Colonic mucosa (tissue), 4 donors: ENCODE measurements at regions not wholly inside any gene's neighbourhood (a gene's known extent, or its start where the extent isn't known, plus 50 kb on each side); places are given as distances from the start of the nearest gene placed in this dataset.

Source experiments
- DNase-seq: peaks from one replicate; pipeline ENCODE4 v3.0.0-alpha.2; 2020
- H3K27ac ChIP-seq: fragments of 200-600 bp; one replicate; pipeline ENCODE4 v1.8.0; 2021
- H3K27me3 ChIP-seq: fragments of 200-600 bp; one replicate; pipeline ENCODE4 v1.8.0; 2021
- H3K36me3 ChIP-seq: fragments of 200-600 bp; one replicate; pipeline ENCODE4 v1.8.0; 2021
- H3K4me1 ChIP-seq: fragments of 200-600 bp; one replicate; pipeline ENCODE4 v1.8.0; 2021; ENCODE audit warnings: mild to moderate bottlenecking
- H3K4me3 ChIP-seq: fragments of 200-600 bp; one replicate; pipeline ENCODE4 v1.8.0; 2021
- H3K9ac ChIP-seq, 2 donors: one replicate each; pipeline ENCODE4 v1.7.0; 2013; ENCODE audit warnings: control low read depth in 2 of 2, low read depth in 2 of 2, low read length in 2 of 2
- H3K9me3 ChIP-seq: fragments of 200-600 bp; one replicate; pipeline ENCODE4 v1.8.0; 2021
- intact Hi-C: fragments of 100-400 bp; cut with DNase I; formaldehyde crosslinking; loops from one replicate; pipeline ENCODE4 v1.14.1; 2022
- TF ChIP-seq, protein P1 (sequence below): fragments of 200-600 bp; IDR thresholded peaks from one replicate; pipeline ENCODE4 v1.8.0; 2022; ENCODE audit warnings: antibody characterized with exemption, mild to moderate bottlenecking
- donor health status: healthy.
- donor health status: DM: no; HTN: no; CAD: no.
- donor health status: DM: no; HTN: no; CAD: no.

DNA sequence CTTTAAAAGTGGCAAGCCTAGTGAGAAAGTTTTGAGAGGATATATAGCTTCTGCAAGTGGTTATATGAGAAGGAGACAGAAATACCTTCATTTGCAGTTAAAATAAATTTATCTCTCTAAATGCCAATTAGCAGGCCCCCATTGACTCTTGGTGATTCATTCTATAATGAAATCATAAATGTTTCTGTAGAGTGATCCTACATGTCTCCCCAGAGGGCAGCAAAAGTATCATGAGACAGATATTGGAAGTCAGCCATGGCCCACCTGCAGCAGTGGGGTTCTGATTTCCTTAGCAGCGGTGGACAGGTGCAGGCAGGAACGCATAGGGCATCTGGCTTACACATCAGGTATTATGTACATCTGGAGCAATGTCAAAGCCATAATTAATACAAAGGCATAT lies 385.4 kb upstream of the SLC10A2 start:
- H3K9me3 ChIP-seq = no peaks in the 10 kb centered on the region
- H3K36me3 ChIP-seq = no peaks in the 10 kb centered on the region
- no peak overlapping the region for H3K27ac ChIP-seq
- H3K4me1 ChIP-seq = no peaks in the 10 kb centered on the region
- TF ChIP-seq, protein P1, sequence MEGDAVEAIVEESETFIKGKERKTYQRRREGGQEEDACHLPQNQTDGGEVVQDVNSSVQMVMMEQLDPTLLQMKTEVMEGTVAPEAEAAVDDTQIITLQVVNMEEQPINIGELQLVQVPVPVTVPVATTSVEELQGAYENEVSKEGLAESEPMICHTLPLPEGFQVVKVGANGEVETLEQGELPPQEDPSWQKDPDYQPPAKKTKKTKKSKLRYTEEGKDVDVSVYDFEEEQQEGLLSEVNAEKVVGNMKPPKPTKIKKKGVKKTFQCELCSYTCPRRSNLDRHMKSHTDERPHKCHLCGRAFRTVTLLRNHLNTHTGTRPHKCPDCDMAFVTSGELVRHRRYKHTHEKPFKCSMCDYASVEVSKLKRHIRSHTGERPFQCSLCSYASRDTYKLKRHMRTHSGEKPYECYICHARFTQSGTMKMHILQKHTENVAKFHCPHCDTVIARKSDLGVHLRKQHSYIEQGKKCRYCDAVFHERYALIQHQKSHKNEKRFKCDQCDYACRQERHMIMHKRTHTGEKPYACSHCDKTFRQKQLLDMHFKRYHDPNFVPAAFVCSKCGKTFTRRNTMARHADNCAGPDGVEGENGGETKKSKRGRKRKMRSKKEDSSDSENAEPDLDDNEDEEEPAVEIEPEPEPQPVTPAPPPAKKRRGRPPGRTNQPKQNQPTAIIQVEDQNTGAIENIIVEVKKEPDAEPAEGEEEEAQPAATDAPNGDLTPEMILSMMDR = no peak
- no peak overlapping the region for H3K4me3 ChIP-seq
- H3K27me3 ChIP-seq = no peaks in the 10 kb centered on the region
- H3K9ac ChIP-seq = no peak overlapping the region
- intact Hi-C loops = no loop called here
- no peak for DNase-seq

DNA sequence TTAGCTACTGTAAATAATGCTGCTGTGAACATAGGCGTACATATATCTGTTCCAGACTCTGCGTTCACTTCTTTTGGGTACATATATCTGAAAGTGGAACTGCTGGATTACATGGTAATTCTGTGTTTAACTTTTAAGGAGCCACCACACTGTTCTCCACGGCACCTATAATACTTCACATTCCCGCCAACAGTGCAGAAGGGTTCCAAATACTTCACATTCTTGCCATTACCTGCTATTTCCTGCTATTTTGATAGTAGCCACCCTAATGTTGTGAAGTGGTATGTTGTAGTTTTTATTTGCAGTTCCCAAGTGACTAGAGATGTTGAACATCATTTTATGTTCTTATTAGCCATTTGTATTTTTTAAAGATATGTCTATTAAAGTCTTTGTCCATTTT lies 377.4 kb upstream of the SLC10A2 start:
- no peaks in the 10 kb centered on the region for H3K9me3 ChIP-seq
- intact Hi-C loops = no loop called here
- no peak overlapping the region for H3K4me3 ChIP-seq
- TF ChIP-seq, protein P1 = no peak
- no peaks in the 10 kb centered on the region for H3K27me3 ChIP-seq
- no peak overlapping the region for H3K9ac ChIP-seq
- H3K27ac ChIP-seq = no peak overlapping the region
- DNase-seq = no peak
- no peaks in the 10 kb centered on the region for H3K4me1 ChIP-seq
- no peaks in the 10 kb centered on the region for H3K36me3 ChIP-seq

DNA sequence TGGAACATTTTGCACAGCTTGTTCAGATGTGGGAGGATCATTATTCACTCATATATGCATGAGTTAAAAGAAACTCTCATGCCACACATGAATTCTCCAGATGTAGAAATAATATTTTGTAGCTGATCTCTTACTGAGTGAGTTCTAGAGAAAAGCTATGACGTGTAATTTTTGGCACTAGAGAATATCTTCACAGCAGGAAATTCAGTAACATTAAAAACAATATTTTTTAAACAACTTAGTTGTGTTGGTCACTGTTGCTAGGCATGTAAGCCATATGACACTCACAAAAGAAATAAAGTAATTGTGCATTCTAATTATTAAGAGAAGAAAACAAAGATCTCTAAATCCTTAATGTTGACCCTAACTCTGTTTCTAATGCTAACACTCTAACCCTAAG lies 371.4 kb upstream of the SLC10A2 start:
- Histone ChIP-seq H3K9ac (no peak overlapping the region), H3K27ac (no peak overlapping the region), H3K36me3 (no peaks in the 10 kb centered on the region), H3K4me1 (no peaks in the 10 kb centered on the region), H3K27me3 (no peaks in the 10 kb centered on the region), H3K4me3 (no peak overlapping the region), H3K9me3 (no peaks in the 10 kb centered on the region)
- DNase-seq = no peak
- intact Hi-C loops = no loop called here
- TF ChIP-seq, protein P1 = no peak

DNA sequence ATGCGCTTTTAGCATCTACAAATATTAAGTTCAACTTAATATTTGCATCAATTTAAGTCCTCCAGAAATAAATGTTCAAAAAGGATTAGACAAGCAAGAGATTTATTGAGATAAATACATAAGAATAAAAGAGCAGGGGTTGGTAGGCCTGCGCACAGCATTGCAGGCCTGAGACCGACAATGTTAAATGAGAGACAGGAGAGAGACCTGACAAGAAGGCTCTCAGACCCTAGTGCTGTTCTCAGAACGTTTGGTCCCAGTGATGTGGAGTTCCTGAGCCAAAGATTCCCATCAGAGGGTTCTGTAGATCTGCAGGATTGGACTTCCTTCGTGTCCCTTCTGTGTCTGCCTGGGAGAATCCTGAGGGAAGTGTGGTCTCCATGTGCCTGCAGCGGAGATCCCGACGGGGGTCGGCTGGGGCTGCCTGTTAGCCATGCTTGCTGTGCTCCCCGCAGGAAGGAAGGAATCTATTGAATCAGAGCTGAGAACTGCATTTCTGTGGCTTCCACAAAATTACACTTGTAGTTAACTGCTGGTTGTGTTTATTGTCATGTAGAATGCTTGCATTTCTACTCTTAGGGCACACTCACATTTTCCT lies 369.9 kb upstream of the SLC10A2 start:
- H3K27me3 ChIP-seq = no peaks in the 10 kb centered on the region
- no peak overlapping the region for H3K9ac ChIP-seq
- DNase-seq = no peak
- H3K36me3 ChIP-seq = no peaks in the 10 kb centered on the region
- no peaks in the 10 kb centered on the region for H3K4me1 ChIP-seq
- H3K27ac ChIP-seq = no peak overlapping the region
- H3K4me3 ChIP-seq = no peak overlapping the region
- intact Hi-C loops = no loop called here
- TF ChIP-seq, protein P1 = no peak
- no peaks in the 10 kb centered on the region for H3K9me3 ChIP-seq

DNA sequence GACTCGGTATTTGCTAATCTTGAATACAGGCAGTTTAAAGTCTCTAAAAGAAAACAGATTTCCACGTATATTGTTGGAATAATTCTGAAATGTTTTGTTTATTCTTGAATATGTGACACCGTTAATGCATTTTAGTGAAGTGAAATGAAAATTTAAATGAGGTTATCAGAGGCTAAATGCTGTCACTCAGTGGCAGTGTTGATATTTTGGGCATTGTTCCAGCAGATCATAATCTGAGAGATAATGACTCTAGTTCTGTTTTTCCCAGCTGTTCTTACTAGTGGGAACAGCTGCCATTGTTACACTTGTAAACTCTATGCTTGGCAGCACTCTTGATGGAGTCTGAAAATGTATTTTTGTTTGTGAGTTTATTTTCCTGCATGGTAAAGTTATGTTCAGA lies 365.6 kb upstream of the SLC10A2 start:
- Histone ChIP-seq H3K27me3 (no peaks in the 10 kb centered on the region), H3K27ac (no peak overlapping the region), H3K9ac (no peak overlapping the region), H3K9me3 (no peaks in the 10 kb centered on the region), H3K36me3 (no peaks in the 10 kb centered on the region), H3K4me3 (no peak overlapping the region), H3K4me1 (no peaks in the 10 kb centered on the region)
- intact Hi-C loops = no loop called here
- no peak for DNase-seq
- TF ChIP-seq, protein P1 = no peak

DNA sequence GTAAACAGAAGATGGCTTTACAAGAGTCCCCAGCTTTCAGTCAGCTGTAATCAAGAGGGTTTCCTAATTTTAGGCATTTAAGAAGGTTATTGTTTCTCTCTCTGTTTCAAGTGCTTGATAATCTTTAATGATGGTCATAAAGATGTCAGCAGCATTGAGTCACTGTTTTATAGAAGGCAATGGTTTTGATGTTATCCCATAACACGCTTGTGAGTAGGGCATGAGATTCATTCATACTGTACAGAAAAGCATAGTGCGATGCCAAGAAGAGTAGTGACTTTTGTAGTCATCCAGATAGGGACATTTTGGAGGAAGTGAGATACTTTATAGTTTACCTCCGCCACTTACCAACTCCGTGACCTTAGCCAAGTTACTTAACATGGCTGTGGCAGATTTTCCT lies 364.2 kb upstream of the SLC10A2 start:
- Histone ChIP-seq H3K36me3 (no peaks in the 10 kb centered on the region), H3K27ac (no peak overlapping the region), H3K9ac (no peak overlapping the region), H3K4me1 (no peaks in the 10 kb centered on the region), H3K4me3 (no peak overlapping the region), H3K9me3 (no peaks in the 10 kb centered on the region), H3K27me3 (no peaks in the 10 kb centered on the region)
- DNase-seq = no peak
- intact Hi-C loops = no loop called here
- TF ChIP-seq, protein P1 = no peak
